ENCODE measurements at regions not wholly inside any gene's neighbourhood (a gene's known extent, or its start where the extent isn't known, plus 50 kb on each side); places are given as distances from the start of the nearest gene placed in this dataset.
"Not testable (repeated sequence)": the region's sequence is repeated elsewhere in the genome, so short reads cannot be mapped to it uniquely, and the experiment has no call there.

DNA sequence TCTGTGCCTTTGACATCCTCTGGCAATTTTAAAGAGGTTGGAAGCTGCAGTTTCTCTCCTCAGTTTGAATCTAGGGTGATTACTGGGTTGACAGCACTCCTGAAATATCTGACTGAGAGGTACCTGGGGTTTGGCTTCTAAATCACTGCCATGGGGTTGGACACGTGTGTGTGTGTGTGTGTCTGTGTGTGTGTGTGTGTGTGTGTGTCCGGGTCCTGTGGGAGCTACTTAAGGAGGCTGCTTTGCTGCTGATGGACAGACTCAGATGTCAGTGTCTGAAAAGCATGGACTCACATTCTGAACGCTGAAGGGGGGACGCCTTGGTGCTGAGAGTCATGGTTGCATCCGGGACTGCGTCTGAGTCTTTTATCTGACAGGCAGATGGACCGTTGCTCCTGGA, 299.1 kb upstream of the SFSWAP start:
- TF ChIP-seq, protein P1, sequence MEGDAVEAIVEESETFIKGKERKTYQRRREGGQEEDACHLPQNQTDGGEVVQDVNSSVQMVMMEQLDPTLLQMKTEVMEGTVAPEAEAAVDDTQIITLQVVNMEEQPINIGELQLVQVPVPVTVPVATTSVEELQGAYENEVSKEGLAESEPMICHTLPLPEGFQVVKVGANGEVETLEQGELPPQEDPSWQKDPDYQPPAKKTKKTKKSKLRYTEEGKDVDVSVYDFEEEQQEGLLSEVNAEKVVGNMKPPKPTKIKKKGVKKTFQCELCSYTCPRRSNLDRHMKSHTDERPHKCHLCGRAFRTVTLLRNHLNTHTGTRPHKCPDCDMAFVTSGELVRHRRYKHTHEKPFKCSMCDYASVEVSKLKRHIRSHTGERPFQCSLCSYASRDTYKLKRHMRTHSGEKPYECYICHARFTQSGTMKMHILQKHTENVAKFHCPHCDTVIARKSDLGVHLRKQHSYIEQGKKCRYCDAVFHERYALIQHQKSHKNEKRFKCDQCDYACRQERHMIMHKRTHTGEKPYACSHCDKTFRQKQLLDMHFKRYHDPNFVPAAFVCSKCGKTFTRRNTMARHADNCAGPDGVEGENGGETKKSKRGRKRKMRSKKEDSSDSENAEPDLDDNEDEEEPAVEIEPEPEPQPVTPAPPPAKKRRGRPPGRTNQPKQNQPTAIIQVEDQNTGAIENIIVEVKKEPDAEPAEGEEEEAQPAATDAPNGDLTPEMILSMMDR (IDR thresholded peaks at IDR 0.05; ENCODE audit: insufficient read depth, low read length) = not testable (repeated sequence)
- TF ChIP-seq, protein P2, sequence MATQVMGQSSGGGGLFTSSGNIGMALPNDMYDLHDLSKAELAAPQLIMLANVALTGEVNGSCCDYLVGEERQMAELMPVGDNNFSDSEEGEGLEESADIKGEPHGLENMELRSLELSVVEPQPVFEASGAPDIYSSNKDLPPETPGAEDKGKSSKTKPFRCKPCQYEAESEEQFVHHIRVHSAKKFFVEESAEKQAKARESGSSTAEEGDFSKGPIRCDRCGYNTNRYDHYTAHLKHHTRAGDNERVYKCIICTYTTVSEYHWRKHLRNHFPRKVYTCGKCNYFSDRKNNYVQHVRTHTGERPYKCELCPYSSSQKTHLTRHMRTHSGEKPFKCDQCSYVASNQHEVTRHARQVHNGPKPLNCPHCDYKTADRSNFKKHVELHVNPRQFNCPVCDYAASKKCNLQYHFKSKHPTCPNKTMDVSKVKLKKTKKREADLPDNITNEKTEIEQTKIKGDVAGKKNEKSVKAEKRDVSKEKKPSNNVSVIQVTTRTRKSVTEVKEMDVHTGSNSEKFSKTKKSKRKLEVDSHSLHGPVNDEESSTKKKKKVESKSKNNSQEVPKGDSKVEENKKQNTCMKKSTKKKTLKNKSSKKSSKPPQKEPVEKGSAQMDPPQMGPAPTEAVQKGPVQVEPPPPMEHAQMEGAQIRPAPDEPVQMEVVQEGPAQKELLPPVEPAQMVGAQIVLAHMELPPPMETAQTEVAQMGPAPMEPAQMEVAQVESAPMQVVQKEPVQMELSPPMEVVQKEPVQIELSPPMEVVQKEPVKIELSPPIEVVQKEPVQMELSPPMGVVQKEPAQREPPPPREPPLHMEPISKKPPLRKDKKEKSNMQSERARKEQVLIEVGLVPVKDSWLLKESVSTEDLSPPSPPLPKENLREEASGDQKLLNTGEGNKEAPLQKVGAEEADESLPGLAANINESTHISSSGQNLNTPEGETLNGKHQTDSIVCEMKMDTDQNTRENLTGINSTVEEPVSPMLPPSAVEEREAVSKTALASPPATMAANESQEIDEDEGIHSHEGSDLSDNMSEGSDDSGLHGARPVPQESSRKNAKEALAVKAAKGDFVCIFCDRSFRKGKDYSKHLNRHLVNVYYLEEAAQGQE (IDR thresholded peaks at IDR 0.05; ENCODE audit: insufficient replicate concordance, low read depth) = not testable (repeated sequence)
